ENCODE measurements at regions not wholly inside any gene's neighbourhood (a gene's known extent, or its start where the extent isn't known, plus 50 kb on each side); places are given as distances from the start of the nearest gene placed in this dataset.

DNA sequence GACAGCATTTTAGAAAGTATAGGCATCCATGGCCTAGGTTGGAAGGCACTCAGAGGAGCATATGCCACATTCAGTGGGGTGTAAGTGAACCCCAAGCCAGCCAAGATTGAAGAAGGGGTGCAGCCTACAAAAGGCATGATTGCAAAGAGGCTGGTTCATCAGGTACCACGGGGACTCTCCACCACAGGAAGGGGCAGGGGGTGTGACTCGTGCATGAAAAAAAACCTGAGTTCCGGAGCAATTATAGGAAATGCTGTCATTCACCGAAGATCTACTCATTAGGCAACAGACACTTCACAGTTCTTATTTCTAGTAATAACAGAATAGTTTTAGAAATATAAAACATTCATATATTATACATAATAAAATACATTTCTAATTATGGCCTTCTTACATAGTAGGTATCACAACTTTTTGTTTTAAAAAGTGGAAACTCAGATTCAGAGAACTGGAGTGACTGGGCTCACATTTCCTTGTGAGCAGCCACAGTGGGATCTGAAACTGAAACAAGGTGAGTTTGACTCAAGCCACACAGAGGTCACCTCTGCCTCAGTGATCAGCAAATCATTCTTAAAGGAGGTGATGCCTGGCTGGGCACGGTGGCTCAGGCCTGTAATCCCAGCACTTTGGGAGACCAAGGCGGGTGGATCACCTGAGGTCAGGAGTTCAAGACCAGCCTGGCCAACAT, 188.4 kb upstream of the GYPC start:
- Histone ChIP-seq H4K20me1 (ENCODE audit: control insufficient read depth, insufficient read depth, low read length, poor library complexity, severe bottlenecking) (no peaks in the 10 kb centered on the region), H3K27ac (ENCODE audit: low read length in 2 of 2) (peak overlapping the region in 1 of 2 donors; percentile 19), H3K79me2 (ENCODE audit: control insufficient read depth, insufficient read depth, low read length) (no peaks in the 10 kb centered on the region), H3K4me2 (replicated peaks; ENCODE audit: low read depth, low read length, poor library complexity, severe bottlenecking) (peak overlapping the region; percentile 27), H3K9ac (ENCODE audit: low read length) (no peak overlapping the region), H3K27me3 (replicated peaks in 1 of 4; ENCODE audit: control extremely low read depth in 1 of 4, control insufficient read depth in 3 of 4, insufficient read depth in 4 of 4, low read length in 3 of 4) (peaks cover 0 to 4% (median 0%) of the 10 kb centered on the region in 4 experiments), H3K4me3 (ENCODE audit: control extremely low read depth in 1 of 5, extremely low read depth in 1 of 5, insufficient read depth in 1 of 5, low read depth in 2 of 5, low read length in 4 of 5) (no peak overlapping the region), H3K36me3 (replicated peaks in 1 of 2; ENCODE audit: control extremely low read depth in 1 of 2, control insufficient read depth in 1 of 2, extremely low read depth in 1 of 2, insufficient read depth in 2 of 2, low read length in 1 of 2) (no peaks in the 10 kb centered on the region), H3K4me1 (ENCODE audit: control insufficient read depth in 2 of 2, insufficient read depth in 2 of 2, low read length in 2 of 2) (peaks cover 5 to 7% of the 10 kb centered on the region in 2 donors), H3K9me3 (ENCODE audit: control extremely low read depth in 1 of 3, control insufficient read depth in 2 of 3, insufficient read depth in 1 of 3, low read length in 2 of 3) (no peaks in the 10 kb centered on the region), H2AFZ (ENCODE audit: insufficient read depth, low read depth, low read length, poor library complexity, severe bottlenecking) (peak overlapping the region; percentile 46)
- TF ChIP-seq EZH2 (IDR thresholded peaks at IDR 0.05; ENCODE audit: borderline replicate concordance, insufficient read depth, low read depth, low read length, poor library complexity, severe bottlenecking) (no peak), CTCF (IDR thresholded peaks at IDR 0.05) (no peak)
- no peak for ATAC-seq (ENCODE audit: low read depth)
- no peak overlapping the region for H3K27ac Mint-ChIP-seq
- CTCF ChIA-PET = interaction anchor here (0.7 kb wide), 1 partner anchor 60 kb away, joined by 4 read pairs; no protein-coding TSS in a partner anchor
- no peaks in the 10 kb centered on the region for H3K27me3 Mint-ChIP-seq
- WGBS (ENCODE audit: insufficient coverage) = 60% methylated on average over 1 of the region's 6 CpGs
- H3K4me1 Mint-ChIP-seq = peaks cover 5% of the 10 kb centered on the region
- H3K9me3 Mint-ChIP-seq (ENCODE audit: insufficient read depth) = no peaks in the 10 kb centered on the region
- POLR2A ChIA-PET = no interaction called here
- DNase-seq = peak; percentile 9
- peak overlapping the region; percentile 29 for H3K4me3 Mint-ChIP-seq
- intact Hi-C loops (cut with micrococcal nuclease) = no loop called here

GRCh38 chr2:126475031-126475430, 180.9 kb upstream of the GYPC start:
- no peaks in the 10 kb centered on the region for H3K27me3 ChIP-seq (replicated peaks in 1 of 4; ENCODE audit: control extremely low read depth in 1 of 4, control insufficient read depth in 3 of 4, insufficient read depth in 4 of 4, low read length in 3 of 4)
- H3K9ac ChIP-seq (ENCODE audit: low read length) = no peak overlapping the region
- no peaks in the 10 kb centered on the region for H3K36me3 ChIP-seq (replicated peaks in 1 of 2; ENCODE audit: control extremely low read depth in 1 of 2, control insufficient read depth in 1 of 2, extremely low read depth in 1 of 2, insufficient read depth in 2 of 2, low read length in 1 of 2)
- H3K4me3 ChIP-seq (ENCODE audit: control extremely low read depth in 1 of 5, extremely low read depth in 1 of 5, insufficient read depth in 1 of 5, low read depth in 2 of 5, low read length in 4 of 5) = no peak overlapping the region
- no peak overlapping the region for H2AFZ ChIP-seq (ENCODE audit: insufficient read depth, low read depth, low read length, poor library complexity, severe bottlenecking)
- no peak overlapping the region for H3K4me2 ChIP-seq (replicated peaks; ENCODE audit: low read depth, low read length, poor library complexity, severe bottlenecking)
- H3K79me2 ChIP-seq (ENCODE audit: control insufficient read depth, insufficient read depth, low read length) = no peaks in the 10 kb centered on the region
- no peak overlapping the region for H3K27ac Mint-ChIP-seq
- H4K20me1 ChIP-seq (ENCODE audit: control insufficient read depth, insufficient read depth, low read length, poor library complexity, severe bottlenecking) = no peaks in the 10 kb centered on the region
- no peaks in the 10 kb centered on the region for H3K4me1 ChIP-seq (ENCODE audit: control insufficient read depth in 2 of 2, insufficient read depth in 2 of 2, low read length in 2 of 2)
- ChIA-PET POLR2A (no interaction called here), CTCF (no interaction called here)
- TF ChIP-seq CTCF (IDR thresholded peaks at IDR 0.05) (no peak), EZH2 (IDR thresholded peaks at IDR 0.05; ENCODE audit: borderline replicate concordance, insufficient read depth, low read depth, low read length, poor library complexity, severe bottlenecking) (no peak)
- WGBS (ENCODE audit: insufficient coverage) = 83% methylated on average over 3 of the region's 3 CpGs
- H3K27ac ChIP-seq (ENCODE audit: low read length in 2 of 2) = no peak overlapping the region
- intact Hi-C loops (cut with micrococcal nuclease) = no loop called here
- DNase-seq (no peak), ATAC-seq (ENCODE audit: low read depth) (no peak)
- no peaks in the 10 kb centered on the region for H3K9me3 ChIP-seq (ENCODE audit: control extremely low read depth in 1 of 3, control insufficient read depth in 2 of 3, insufficient read depth in 1 of 3, low read length in 2 of 3)
- no peak overlapping the region for H3K4me3 Mint-ChIP-seq
- H3K27me3 Mint-ChIP-seq = peaks cover 6% of the 10 kb centered on the region
- H3K4me1 Mint-ChIP-seq = no peaks in the 10 kb centered on the region
- H3K9me3 Mint-ChIP-seq (ENCODE audit: insufficient read depth) = no peaks in the 10 kb centered on the region
